ENCODE measurements at regions not wholly inside any gene's neighbourhood (a gene's known extent, or its start where the extent isn't known, plus 50 kb on each side); places are given as distances from the start of the nearest gene placed in this dataset.
"Not testable (repeated sequence)": the region's sequence is repeated elsewhere in the genome, so short reads cannot be mapped to it uniquely, and the experiment has no call there.

GRCh38 chr1:88499671-88500070 lies 184.4 kb upstream of the PKN2 start:
- H3K27ac ChIP-seq (ENCODE audit: low read depth, low read length, severe bottlenecking) = no peak overlapping the region
- H3K36me3 ChIP-seq (ENCODE audit: control insufficient read depth, insufficient read depth, low read length) = no peaks in the 10 kb centered on the region
- no peaks in the 10 kb centered on the region for H3K4me1 ChIP-seq (ENCODE audit: control insufficient read depth, insufficient read depth, low read length, poor library complexity, severe bottlenecking)
- no peak overlapping the region for H3K4me3 ChIP-seq (ENCODE audit: extremely low read depth, insufficient read depth, low read length, poor library complexity, severe bottlenecking)
- no peaks in the 10 kb centered on the region for H3K9me3 ChIP-seq (ENCODE audit: control insufficient read depth, low read length)

DNA sequence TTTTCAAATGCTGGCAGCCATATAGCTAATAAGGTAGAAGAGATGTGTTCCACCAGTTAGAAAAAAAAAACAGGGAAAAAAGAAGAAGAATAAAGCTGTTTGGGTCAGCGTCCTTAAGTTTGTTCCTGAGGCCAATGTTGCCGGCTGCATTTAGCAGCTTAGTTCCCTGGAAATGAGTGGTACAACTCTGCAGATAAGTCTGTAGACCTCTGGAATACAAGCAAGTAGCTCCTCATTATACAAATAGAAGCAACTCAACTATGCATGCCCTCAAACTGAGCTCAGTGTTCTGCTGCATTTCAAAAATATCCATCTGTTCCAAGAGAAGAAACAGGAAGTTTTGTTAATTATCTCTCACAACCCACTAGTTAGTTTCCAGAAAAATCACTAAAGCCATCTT lies 181.2 kb upstream of the PKN2 start:
- Histone ChIP-seq H3K36me3 (ENCODE audit: control insufficient read depth, insufficient read depth, low read length) (no peaks in the 10 kb centered on the region), H3K27ac (ENCODE audit: low read depth, low read length, severe bottlenecking) (no peak overlapping the region), H3K9me3 (ENCODE audit: control insufficient read depth, low read length) (no peaks in the 10 kb centered on the region), H3K4me1 (ENCODE audit: control insufficient read depth, insufficient read depth, low read length, poor library complexity, severe bottlenecking) (no peaks in the 10 kb centered on the region), H3K4me3 (ENCODE audit: extremely low read depth, insufficient read depth, low read length, poor library complexity, severe bottlenecking) (no peak overlapping the region)
- WGBS, 2 experiments (ENCODE audit: insufficient coverage in 2 of 2) = 84% methylated on average over 2 of the region's 2 CpGs; no CpG with 5 or more reads in 1 of the 2 experiments

DNA sequence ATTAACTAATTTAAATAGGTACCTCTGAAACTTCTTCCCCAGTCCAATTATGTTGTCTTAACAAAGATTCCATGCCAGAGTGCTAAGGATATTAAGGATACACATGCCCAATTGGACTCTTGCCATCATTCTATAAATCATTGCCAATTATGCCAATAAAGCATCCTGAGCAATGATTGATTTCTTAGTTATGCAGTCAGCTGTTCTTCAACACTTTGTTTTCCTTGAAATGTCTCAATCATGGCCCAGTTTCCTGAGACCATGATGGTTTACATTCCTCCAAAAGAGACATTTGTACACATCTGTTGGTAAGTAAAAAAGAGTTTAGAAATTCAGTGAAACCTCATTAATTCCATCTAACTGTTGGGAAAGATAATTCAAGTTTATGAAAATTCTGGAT lies 180.4 kb upstream of the PKN2 start:
- Histone ChIP-seq H3K9me3 (ENCODE audit: control insufficient read depth, low read length) (no peaks in the 10 kb centered on the region), H3K27ac (ENCODE audit: low read depth, low read length, severe bottlenecking) (no peak overlapping the region), H3K4me3 (ENCODE audit: extremely low read depth, insufficient read depth, low read length, poor library complexity, severe bottlenecking) (no peak overlapping the region)

GRCh38 chr1:88504601-88505000 lies 179.5 kb upstream of the PKN2 start:
- no peak overlapping the region for H3K27ac ChIP-seq (ENCODE audit: low read depth, low read length, severe bottlenecking)
- 100% methylated on average over 1 of the region's 1 CpG for WGBS, 2 experiments (ENCODE audit: insufficient coverage in 2 of 2)
- H3K4me3 ChIP-seq (ENCODE audit: extremely low read depth, insufficient read depth, low read length, poor library complexity, severe bottlenecking) = no peak overlapping the region
- no peaks in the 10 kb centered on the region for H3K9me3 ChIP-seq (ENCODE audit: control insufficient read depth, low read length)
- H3K4me1 ChIP-seq (ENCODE audit: control insufficient read depth, insufficient read depth, low read length, poor library complexity, severe bottlenecking) = no peaks in the 10 kb centered on the region
- H3K36me3 ChIP-seq (ENCODE audit: control insufficient read depth, insufficient read depth, low read length) = no peaks in the 10 kb centered on the region

More for the DNA sequence above, 180.4 kb upstream of the PKN2 start:
- Histone ChIP-seq H3K4me1 (ENCODE audit: control insufficient read depth, insufficient read depth, low read length, poor library complexity, severe bottlenecking) (no peaks in the 10 kb centered on the region), H3K36me3 (ENCODE audit: control insufficient read depth, insufficient read depth, low read length) (no peaks in the 10 kb centered on the region)

DNA sequence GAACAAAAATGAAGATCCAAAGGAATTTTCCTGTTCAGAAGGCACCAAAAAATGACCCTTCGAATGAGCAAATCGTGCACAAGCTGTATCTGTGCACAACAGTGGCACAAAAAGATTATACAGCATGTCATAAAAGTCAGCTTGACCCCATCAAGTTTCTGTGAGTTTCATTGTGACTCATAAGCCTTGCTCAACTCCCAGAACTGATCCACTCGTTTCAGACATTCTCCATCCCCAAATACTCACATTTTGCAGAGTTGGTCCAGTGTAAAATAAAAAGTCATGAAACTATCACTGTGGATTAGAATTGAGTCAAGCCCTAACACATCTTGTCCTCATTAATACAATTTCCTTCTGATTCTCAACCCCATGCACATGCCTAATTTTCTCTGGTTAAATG lies 174.7 kb upstream of the PKN2 start:
- WGBS, 2 experiments (ENCODE audit: insufficient coverage in 2 of 2) = 74 to 80% methylated on average over 2 of the region's 3 CpGs
- Histone ChIP-seq H3K36me3 (ENCODE audit: control insufficient read depth, insufficient read depth, low read length) (no peaks in the 10 kb centered on the region), H3K4me1 (ENCODE audit: control insufficient read depth, insufficient read depth, low read length, poor library complexity, severe bottlenecking) (no peaks in the 10 kb centered on the region), H3K27ac (ENCODE audit: low read depth, low read length, severe bottlenecking) (no peak overlapping the region), H3K9me3 (ENCODE audit: control insufficient read depth, low read length) (no peaks in the 10 kb centered on the region), H3K4me3 (ENCODE audit: extremely low read depth, insufficient read depth, low read length, poor library complexity, severe bottlenecking) (no peak overlapping the region)

DNA sequence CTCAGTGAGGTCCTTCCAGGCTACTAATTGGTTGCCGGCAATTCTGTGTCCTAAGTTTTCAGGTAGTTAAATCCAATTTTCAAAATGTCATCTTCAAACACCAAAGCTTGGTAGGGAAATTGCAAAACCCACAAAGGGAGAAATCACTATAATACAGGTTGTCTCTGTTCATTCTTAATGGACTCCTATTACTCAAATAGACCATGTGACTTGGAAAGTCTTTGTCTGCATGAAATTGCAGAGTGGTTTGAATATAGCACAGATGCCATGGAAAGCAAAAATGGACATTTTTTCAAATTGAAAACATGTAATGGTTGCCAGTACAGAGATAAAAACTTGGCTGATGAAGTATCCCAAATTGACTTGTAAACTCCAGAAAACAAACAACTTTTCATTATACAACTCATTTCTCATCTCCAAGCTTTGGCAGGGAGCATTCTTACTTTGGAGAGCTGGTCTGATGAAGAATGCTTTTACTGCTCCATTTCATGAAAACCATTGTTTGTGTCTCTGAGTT lies 169.5 kb upstream of the PKN2 start:
- Histone ChIP-seq H3K9me3 (ENCODE audit: control insufficient read depth, low read length) (no peaks in the 10 kb centered on the region), H3K27ac (ENCODE audit: low read depth, low read length, severe bottlenecking) (no peak overlapping the region)
- WGBS, 2 experiments (ENCODE audit: insufficient coverage in 2 of 2) = 100% methylated on average over 1 of the region's 1 CpG; no CpG with 5 or more reads in 1 of the 2 experiments

GRCh38 chr1:88517499-88517898 lies 166.6 kb upstream of the PKN2 start:
- not testable (repeated sequence) for H3K4me3 ChIP-seq (ENCODE audit: extremely low read depth, insufficient read depth, low read length, poor library complexity, severe bottlenecking); H3K27ac ChIP-seq (ENCODE audit: low read depth, low read length, severe bottlenecking); H3K36me3 ChIP-seq (ENCODE audit: control insufficient read depth, insufficient read depth, low read length); H3K9me3 ChIP-seq (ENCODE audit: control insufficient read depth, low read length); H3K4me1 ChIP-seq (ENCODE audit: control insufficient read depth, insufficient read depth, low read length, poor library complexity, severe bottlenecking)
- WGBS, 2 experiments (ENCODE audit: insufficient coverage in 2 of 2) = no CpG with 5 or more reads among the region's 1 CpG

More for the DNA sequence above, 169.5 kb upstream of the PKN2 start:
- H3K4me1 ChIP-seq (ENCODE audit: control insufficient read depth, insufficient read depth, low read length, poor library complexity, severe bottlenecking) = no peaks in the 10 kb centered on the region
- no peaks in the 10 kb centered on the region for H3K36me3 ChIP-seq (ENCODE audit: control insufficient read depth, insufficient read depth, low read length)
- H3K4me3 ChIP-seq (ENCODE audit: extremely low read depth, insufficient read depth, low read length, poor library complexity, severe bottlenecking) = no peak overlapping the region

DNA sequence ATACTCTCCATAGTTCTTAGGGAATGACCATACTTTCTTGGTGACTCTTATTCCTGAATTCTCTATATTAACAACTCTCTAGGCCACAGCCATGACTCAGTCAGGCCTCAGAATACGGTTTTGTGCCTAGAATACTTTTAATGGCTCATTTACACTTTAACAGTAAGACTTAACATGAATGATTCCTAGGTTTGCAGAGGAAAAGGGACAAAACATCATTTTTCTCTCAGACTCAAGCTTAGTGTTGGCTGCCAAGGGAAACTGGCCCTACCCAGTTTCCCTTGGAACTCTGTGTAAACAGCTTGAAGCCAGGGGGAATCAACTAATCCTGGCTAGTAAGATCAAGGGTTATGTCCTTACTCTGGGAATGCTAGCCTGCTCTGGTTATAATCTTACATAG lies 164.9 kb upstream of the PKN2 start:
- Histone ChIP-seq H3K4me1 (ENCODE audit: control insufficient read depth, insufficient read depth, low read length, poor library complexity, severe bottlenecking) (no peaks in the 10 kb centered on the region), H3K27ac (ENCODE audit: low read depth, low read length, severe bottlenecking) (no peak overlapping the region), H3K4me3 (ENCODE audit: extremely low read depth, insufficient read depth, low read length, poor library complexity, severe bottlenecking) (no peak overlapping the region), H3K9me3 (ENCODE audit: control insufficient read depth, low read length) (no peaks in the 10 kb centered on the region), H3K36me3 (ENCODE audit: control insufficient read depth, insufficient read depth, low read length) (no peaks in the 10 kb centered on the region)
- 20 to 100% methylated on average over 1 of the region's 1 CpG for WGBS, 2 experiments (ENCODE audit: insufficient coverage in 2 of 2)

GRCh38 chr1:88523854-88524528 lies 160.1 kb upstream of the PKN2 start:
- no peaks in the 10 kb centered on the region for H3K4me1 ChIP-seq (ENCODE audit: control insufficient read depth, insufficient read depth, low read length, poor library complexity, severe bottlenecking)
- H3K27ac ChIP-seq (ENCODE audit: low read depth, low read length, severe bottlenecking) = no peak overlapping the region
- no peak overlapping the region for H3K4me3 ChIP-seq (ENCODE audit: extremely low read depth, insufficient read depth, low read length, poor library complexity, severe bottlenecking)
- H3K36me3 ChIP-seq (ENCODE audit: control insufficient read depth, insufficient read depth, low read length) = no peaks in the 10 kb centered on the region
- 100% methylated on average over 1 of the region's 4 CpGs; no CpG with 5 or more reads in 1 of the 2 experiments for WGBS, 2 experiments (ENCODE audit: insufficient coverage in 2 of 2)
- H3K9me3 ChIP-seq (ENCODE audit: control insufficient read depth, low read length) = no peaks in the 10 kb centered on the region

DNA sequence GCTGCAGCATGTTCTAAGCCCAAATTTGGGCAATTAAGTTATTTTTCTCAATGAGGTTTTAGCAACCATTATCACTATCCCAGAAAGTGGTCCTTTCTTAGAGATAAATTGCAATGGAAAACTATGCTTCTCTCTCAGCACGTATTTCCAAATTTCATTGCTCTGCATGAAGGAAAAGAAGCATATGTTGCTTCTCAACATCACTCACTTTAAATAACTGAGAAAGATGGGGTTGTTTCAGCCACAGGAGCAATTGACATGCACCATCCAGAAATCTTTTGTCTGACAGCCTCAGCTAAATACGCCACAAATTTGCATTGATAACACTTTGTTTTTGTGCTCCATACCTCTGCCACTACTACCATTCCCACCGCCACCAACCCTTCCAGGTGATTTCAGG lies 157.6 kb upstream of the PKN2 start:
- H3K4me3 ChIP-seq (ENCODE audit: extremely low read depth, insufficient read depth, low read length, poor library complexity, severe bottlenecking) = no peak overlapping the region
- 78 to 87% methylated on average over 2 to 3 of the region's 3 CpGs for whole genome bisulfite sequencing, 2 experiments (ENCODE audit: insufficient coverage in 2 of 2)
- no peaks in the 10 kb centered on the region for H3K36me3 ChIP-seq (ENCODE audit: control insufficient read depth, insufficient read depth, low read length)
- no peaks in the 10 kb centered on the region for H3K9me3 ChIP-seq (ENCODE audit: control insufficient read depth, low read length)
- H3K4me1 ChIP-seq (ENCODE audit: control insufficient read depth, insufficient read depth, low read length, poor library complexity, severe bottlenecking) = no peaks in the 10 kb centered on the region
- no peak overlapping the region for H3K27ac ChIP-seq (ENCODE audit: low read depth, low read length, severe bottlenecking)

GRCh38 chr1:88528792-88529191 lies 155.3 kb upstream of the PKN2 start:
- Histone ChIP-seq H3K9me3 (ENCODE audit: control insufficient read depth, low read length) (no peaks in the 10 kb centered on the region), H3K27ac (ENCODE audit: low read depth, low read length, severe bottlenecking) (no peak overlapping the region), H3K36me3 (ENCODE audit: control insufficient read depth, insufficient read depth, low read length) (no peaks in the 10 kb centered on the region), H3K4me1 (ENCODE audit: control insufficient read depth, insufficient read depth, low read length, poor library complexity, severe bottlenecking) (no peaks in the 10 kb centered on the region), H3K4me3 (ENCODE audit: extremely low read depth, insufficient read depth, low read length, poor library complexity, severe bottlenecking) (no peak overlapping the region)
- 90 to 100% methylated on average over 2 to 3 of the region's 4 CpGs for WGBS, 2 experiments (ENCODE audit: insufficient coverage in 2 of 2)

Measured in mesodermal cell (in vitro differentiated cells).